Heart left ventricle (tissue), 13 donors: ENCODE measurements at regions not wholly inside any gene's neighbourhood (a gene's known extent, or its start where the extent isn't known, plus 50 kb on each side); places are given as distances from the start of the nearest gene placed in this dataset.

Experiments used
- CTCF ChIP-seq, 12 donors: fragments of 200-600 bp; sonication (generic) in 4 of 12; IDR thresholded peaks; one replicate each; pipeline versions ENCODE4 v1.5.0 to v1.8.0; 2018 to 2022; ENCODE audit warnings: antibody characterized with exemption in 12 of 12, mild to moderate bottlenecking in 5 of 12
- POLR2A ChIP-seq, 2 donors: fragments of 450-650 bp; IDR thresholded peaks; one replicate each; pipeline ENCODE4 v1.6.1; 2017; ENCODE audit warnings: antibody characterized with exemption in 2 of 2, mild to moderate bottlenecking in 2 of 2, moderate library complexity in 2 of 2
- donor health status: ischemic (EF 13 %, LVEDD 7.1; RV severe dilation, severe dysfunction).
- donor health status: DM: no; HTN: yes; CAD: no.
- donor health status: DM: no; HTN: no; CAD: no.
- donor health status: ischemic (EF 25% LVEDD 6.9; RV normal size, moderate dysfunction).
- donor health status: ischemic (EF 25% LVEDD 5.7; RV mildly dilated, moderate dysfunction).
- donor health status: ischemic (EF 35%, LVEDD 5.7; RV mildly dilated, moderate dysfunction).
- donor health status: nonischemic (EF 11% LVEDD 7.7; RV severe dilation, severe dysfunction).
- donor health status: DM: yes; HTN: yes; CAD: no.
- donor health status: PGD.
- donor health status: ischemic (EF 29% LVEDD 5.4; RV normal size, mild dysfunction).
- donor health status: nonischemic (EF 23%, LVEDD 6.1; RV moderate dilation, normal function).

DNA sequence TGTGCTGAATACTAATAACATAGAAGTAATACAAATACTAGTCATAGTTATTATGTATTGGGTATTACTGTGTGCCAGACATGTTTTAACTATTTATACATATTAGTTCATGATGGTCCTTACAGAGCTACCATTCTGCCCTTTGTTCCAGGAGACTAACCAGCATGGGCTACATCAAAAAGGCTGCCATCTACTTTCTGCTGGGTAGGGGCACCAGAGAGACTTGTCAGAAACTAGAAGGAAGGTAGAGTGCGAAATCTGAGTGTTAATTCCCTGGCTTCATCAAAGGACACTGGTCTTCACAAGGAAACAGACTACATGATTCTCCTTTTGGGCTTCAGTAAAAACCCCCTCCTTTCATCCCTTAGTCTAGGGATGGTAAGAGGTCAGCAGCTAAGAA lies 347.8 kb downstream of the GBA3 start:
- no peak for TF ChIP-seq CTCF (IDR thresholded peaks at IDR 0.05)
- TF ChIP-seq POLR2A (IDR thresholded peaks at IDR 0.05), result no peak
